ENCODE measurements at regions not wholly inside any gene's neighbourhood (a gene's known extent, or its start where the extent isn't known, plus 50 kb on each side); places are given as distances from the start of the nearest gene placed in this dataset.

DNA sequence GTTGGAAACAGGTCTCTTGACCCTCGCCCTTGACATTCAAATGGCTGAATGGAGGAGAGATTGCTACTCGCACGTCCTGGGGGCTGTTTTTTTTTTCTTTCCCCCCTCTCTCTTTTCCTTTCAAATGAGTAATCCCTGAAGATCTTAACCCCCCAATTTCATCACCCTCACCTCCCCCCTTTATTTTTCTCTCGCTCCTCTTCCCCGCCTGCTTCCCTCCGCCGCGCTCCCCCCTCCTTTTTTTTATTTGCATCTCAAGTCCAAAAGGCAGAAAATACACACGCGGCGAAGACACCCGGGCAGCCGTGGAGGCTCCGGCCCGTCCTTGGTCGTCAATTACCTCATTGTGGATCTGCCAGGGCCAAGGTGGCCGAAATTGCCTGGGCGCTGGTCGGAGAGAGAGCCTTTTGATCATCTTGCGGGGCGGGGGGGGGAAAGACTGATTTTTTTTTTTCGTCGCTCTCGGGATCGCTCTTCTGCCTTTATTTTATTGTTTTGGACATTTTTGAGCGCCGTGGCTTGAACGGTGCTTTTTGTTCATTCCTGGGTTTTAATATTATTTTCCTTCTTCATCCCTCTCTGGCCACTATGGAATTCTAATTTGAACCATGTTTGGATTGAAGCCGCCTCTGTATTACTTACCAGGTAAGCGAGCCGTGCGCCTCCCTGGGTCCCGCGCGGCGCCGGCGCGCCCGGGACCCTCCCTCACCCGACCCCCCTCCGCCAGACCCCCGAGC, 57.2 kb upstream of the GSE1 start:
- peak; percentile 33 for DNase-seq

DNA sequence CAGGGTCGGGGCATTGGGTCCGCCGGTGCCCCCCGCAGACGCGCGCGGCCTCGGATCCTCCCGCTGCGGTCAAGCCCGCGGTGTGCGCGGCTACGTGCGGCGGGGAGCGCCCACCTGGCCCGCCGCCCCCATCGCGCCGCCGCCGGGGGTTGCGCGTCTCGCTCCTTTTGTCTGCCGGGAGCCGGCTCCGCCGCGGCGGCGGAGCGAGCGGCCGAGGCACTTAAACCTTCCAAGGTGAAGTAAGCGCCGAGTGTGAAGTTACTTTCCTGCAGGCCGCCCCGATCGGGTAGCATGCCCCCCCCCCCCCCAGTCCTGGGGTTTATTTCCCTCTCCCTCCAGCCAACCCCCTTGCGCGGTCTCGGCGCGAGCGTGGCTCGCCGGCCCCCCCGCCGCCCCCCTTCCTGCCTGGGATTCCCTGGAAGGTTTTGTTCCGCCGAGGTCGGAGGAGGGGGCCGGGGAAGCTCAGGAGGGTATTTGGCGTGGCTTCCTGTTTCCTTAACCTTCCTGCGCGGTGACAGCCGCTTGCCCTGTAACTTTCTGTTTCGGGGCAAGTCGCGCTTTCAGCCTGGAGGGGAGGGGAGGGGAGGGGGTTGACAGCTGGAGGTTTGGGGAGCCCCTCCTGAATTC, 56.6 kb upstream of the GSE1 start:
- DNase-seq = peak; percentile 73

DNA sequence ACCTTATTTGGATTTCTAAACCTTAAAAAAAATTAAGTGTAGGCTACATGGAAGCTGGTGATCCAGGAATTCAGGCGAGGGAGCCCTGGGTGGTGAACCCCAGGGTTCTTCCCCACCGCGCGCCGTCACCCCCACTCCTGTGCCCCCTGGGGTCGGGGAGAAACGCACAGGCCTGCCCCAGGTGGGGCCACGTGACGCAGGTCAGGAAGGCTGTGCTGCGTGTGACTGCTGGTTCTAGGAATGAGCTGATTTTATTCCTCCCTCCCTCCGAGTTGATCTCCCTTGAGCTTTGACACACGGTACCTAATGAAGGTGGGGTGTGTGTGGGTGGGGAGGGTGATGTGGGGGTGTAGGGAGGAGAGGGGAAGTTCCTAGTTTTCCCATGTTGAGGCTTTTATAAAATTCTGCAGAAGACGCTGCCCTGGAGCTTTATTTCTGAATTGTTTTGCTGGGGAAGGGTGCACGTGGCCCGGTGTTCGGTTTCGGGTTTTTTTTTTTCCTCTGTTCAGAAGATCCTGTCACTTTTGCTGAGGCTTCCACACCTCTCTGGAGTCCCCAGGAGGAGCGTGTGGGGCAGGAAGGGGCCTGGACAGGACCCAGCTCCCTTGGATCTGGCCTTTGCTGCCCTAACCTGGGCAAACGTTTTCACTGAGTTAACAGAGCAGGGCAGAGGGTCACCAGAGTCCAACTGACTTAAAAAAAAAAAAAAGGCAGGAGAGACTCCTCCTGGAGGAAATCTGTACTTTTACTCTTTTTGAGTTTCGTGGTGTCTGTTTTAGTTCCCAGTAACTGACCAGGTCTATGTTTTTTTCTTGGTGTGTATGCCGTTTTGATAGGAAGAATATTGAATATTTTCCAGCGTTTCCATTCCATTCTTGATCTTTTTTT, 55.8 kb upstream of the GSE1 start:
- DNase-seq = peak; percentile 59

DNA sequence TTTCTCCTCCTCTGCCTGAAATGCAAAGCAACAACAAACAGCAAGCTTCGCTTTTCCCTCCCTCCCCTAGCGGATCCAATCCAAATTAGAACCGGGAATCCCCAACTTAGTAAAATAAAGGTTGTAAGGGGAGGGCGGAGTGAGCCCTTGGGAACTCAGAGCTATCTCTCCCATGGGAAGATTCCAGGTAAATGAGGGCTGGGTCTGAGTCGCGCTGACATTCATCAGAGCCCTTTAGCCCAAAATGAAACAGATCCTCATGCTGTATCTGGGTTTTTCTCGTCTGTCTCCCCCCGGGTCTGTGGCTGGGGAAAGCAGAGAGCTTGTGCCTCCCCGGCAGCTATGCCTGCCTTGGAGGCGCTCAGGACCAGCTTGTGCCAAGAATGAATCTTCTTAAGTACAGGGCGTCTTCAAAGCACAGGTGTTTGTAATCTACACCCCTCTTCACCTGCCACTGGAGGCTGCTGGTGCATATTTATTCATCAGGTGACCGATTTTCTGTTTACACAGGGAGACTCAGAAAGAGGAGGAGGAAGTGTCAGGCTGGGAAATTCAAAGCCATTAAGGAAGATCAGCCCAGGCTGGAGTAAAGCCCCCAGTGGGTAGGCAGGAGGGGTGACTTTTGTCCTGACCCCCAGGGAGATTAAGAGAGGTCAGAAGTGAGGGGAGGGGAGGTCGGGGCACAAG, 55.0 kb upstream of the GSE1 start:
- peak; percentile 85 for DNase-seq

DNA sequence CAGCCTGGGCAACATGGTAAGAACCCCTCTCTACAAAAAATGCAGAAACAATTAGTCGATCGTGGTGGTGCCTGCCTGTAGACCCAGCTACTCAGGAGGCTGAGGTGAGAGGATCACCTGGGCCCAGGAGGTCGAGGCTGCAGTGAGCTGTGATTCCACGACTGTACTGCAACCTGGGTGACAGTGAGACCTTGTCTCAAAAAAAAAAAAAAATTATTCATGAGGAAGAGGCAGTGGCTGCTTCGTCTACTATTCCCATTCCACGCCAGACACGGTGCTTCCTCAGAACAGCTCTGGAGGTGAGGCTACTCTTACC, 52.2 kb upstream of the GSE1 start:
- DNase-seq = no peak

DNA sequence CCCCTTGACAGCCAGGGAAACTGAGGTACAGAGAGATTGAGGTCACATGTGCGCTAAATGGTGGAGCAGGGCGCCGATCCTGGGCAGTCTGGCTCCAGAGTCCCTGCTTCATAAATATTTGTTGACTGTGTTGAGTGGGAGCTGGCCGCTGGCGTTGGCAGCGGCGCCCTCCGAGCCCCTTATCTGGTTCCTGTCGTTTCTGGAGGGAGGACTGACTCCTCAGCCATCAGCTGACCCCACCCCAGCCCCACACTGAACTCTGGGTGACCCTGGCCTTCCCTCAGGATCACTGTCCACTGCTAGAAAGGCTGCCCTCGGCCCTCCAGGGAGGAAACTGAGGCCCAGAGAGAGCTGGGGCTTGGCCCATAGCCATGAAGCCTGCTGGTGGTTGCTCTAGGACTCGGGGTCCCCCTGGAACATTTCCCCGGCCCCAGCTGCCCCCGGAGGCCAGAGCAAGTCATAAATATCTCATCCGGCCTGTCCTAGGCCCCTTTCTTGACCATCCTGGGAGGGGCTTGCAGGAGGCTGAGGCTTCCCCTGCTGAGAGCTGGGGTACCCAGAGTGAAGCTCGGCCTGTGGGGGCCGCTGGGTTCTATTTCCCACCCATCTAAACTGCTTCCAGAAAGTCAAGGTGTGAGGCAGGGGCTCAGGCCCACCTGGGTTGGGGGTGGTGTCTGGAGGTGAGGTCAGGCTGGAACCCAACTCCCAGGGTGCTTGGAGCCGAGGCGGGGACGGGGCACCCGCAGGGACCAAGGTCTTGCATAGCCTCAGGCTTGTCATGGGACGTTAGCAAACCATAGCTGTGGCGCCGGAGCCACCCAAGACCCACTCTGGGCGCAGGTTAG, 51.7 kb upstream of the GSE1 start:
- DNase-seq = no peak

DNA sequence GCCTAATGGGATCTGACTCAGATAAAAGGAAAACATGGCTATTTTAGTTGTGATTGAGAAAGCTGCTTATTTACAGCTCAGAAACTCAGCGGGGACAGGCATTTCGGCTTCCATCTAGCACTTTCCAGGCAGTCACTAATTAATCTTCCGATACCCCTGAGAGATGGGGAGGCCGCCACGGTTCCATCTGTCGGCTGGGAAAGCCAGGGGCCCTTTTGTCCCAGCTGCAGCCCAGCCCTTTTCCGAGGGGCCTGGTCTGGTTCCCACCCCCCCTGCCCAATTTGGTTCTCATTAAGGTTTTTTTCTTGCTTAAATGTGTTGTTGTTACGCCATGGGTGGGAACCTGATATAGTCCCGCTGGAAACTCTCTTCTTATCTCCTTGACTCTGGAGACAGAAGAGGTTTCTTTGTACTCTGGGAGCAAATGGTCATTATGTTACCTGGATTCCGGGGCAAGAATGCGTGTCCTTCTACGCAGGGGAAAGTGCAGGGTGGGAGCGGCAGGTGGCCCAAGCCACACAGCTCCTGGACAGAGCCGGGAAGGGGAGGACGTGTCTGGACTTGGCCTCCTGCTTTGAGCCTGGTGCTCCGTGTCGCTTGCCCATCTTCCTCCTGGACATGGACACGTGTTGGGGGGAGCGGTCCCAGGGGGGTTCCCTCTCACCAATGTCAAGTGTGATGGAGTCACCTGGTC, 50.9 kb upstream of the GSE1 start:
- DNase-seq = no peak

DNA sequence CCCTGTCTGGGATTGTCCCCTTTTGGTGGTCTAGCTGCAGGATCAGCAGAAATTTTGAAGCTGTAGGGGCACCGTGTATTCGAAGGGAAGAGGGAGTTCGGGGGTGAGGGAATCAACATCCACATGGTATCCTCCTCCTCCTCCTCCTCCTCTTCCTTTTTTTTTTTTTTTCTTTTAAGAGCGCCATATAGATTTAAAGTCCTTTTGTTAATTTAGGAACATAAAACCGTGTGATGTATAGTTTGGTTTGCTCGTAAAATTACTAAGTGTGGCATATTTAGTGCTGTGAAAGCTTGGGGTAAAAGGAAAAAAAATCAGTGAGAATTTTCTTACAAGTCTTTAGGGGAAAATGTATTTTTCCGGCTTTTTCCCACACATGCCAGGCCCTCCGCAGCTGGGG, 50.1 kb upstream of the GSE1 start:
- DNase-seq = no peak
